IMR-90 (cell line): ENCODE measurements at regions not wholly inside any gene's neighbourhood (a gene's known extent, or its start where the extent isn't known, plus 50 kb on each side); places are given as distances from the start of the nearest gene placed in this dataset.

Experiments used
- ATAC-seq: fragments of 200-7000 bp; cut with Tn5 transposase; 2 replicates; pipeline ENCODE4 v1.9.1; 2020; ENCODE audit warnings: low read depth, mild to moderate bottlenecking, moderate library complexity
- BruUV-seq: library from RNA; stranded (reverse); fragments of 400-500 nt; replicated peaks from 2 replicates; lab custom pipeline; 2021; lab: Mats Ljungman, UMichigan
- CTCF ChIA-PET: fragments of 300-600 bp; formaldehyde crosslinking; extraction: SDS; loops from one replicate; lab custom pipeline; 2021; ENCODE audit warnings: antibody characterized with exemption; lab: Yijun Ruan, JAX
- POLR2A ChIA-PET: fragments of 300-600 bp; sonication (Branson Sonifier 250); formaldehyde crosslinking; loops from one replicate; lab custom pipeline; 2022; ENCODE audit warnings: antibody characterized with exemption; ENCODE audit not compliant: unreplicated experiment; lab: Charles Lee
- DNase-seq: peaks from one replicate; pipeline ENCODE4 v3.0.0; 2013
- H2AFZ ChIP-seq: replicated peaks from 2 replicates; pipeline ENCODE3; 2013; ENCODE audit warnings: low read length, mild to moderate bottlenecking; ENCODE audit not compliant: poor library complexity
- H2AK5ac ChIP-seq: 2 replicates; pipeline ENCODE4 v1.6.1; 2013; ENCODE audit warnings: low read depth, low read length, inconsistent platforms
- H2AK9ac ChIP-seq: replicated peaks from 2 replicates; pipeline ENCODE3; 2013; ENCODE audit warnings: mild to moderate bottlenecking, low read depth, low read length, moderate library complexity; ENCODE audit not compliant: poor library complexity
- H2BK120ac ChIP-seq: 2 replicates; pipeline ENCODE4 v1.6.1; 2013; ENCODE audit warnings: low read depth, low read length, inconsistent platforms
- H2BK15ac ChIP-seq: 3 replicates; pipeline ENCODE4 v1.6.1; 2013; ENCODE audit warnings: low read depth, low read length, inconsistent platforms
- H2BK20ac ChIP-seq: 2 replicates; pipeline ENCODE4 v1.6.1; 2013; ENCODE audit warnings: low read depth, mild to moderate bottlenecking, inconsistent platforms, low read length, moderate library complexity
- H2BK5ac ChIP-seq: 2 replicates; pipeline ENCODE4 v1.6.1; 2013; ENCODE audit warnings: mild to moderate bottlenecking, low read depth, low read length, inconsistent platforms; ENCODE audit not compliant: poor library complexity, severe bottlenecking
- H3K14ac ChIP-seq: replicated peaks from 2 replicates; pipeline ENCODE4 v1.6.1; 2013; ENCODE audit warnings: low read depth, low read length, inconsistent platforms
- H3K18ac ChIP-seq: 2 replicates; pipeline ENCODE4 v1.6.1; 2013; ENCODE audit warnings: low read depth, low read length, control low read depth
- H3K23ac ChIP-seq: 2 replicates; pipeline ENCODE4 v1.6.1; 2013; ENCODE audit warnings: low read depth, low read length, inconsistent platforms
- H3K27ac ChIP-seq: 2 replicates; pipeline ENCODE4 v1.5.1; 2013; ENCODE audit warnings: mild to moderate bottlenecking, control low read depth, low read length; ENCODE audit not compliant: insufficient read depth
- H3K27me3 ChIP-seq: 2 replicates; pipeline ENCODE4 v1.6.1; 2013; ENCODE audit warnings: low read length; ENCODE audit not compliant: control insufficient read depth, insufficient read depth
- H3K36me3 ChIP-seq: 2 replicates; pipeline ENCODE4 v1.6.1; 2013; ENCODE audit warnings: low read length, mixed read lengths; ENCODE audit not compliant: control insufficient read depth, insufficient read depth
- H3K4ac ChIP-seq: 2 replicates; pipeline ENCODE4 v1.6.1; 2013; ENCODE audit warnings: low read depth, low read length, inconsistent platforms
- H3K4me1 ChIP-seq: 2 replicates; pipeline ENCODE4 v1.6.1; 2013; ENCODE audit warnings: low read length, mixed read lengths; ENCODE audit not compliant: control insufficient read depth, insufficient read depth
- H3K4me2 ChIP-seq: 2 replicates; pipeline ENCODE4 v1.6.1; 2013; ENCODE audit warnings: low read depth, mild to moderate bottlenecking, control low read depth, low read length, moderate library complexity
- H3K4me3 ChIP-seq: 2 replicates; pipeline ENCODE4 v1.5.1; 2013; ENCODE audit warnings: low read depth, mild to moderate bottlenecking, control low read depth, low read length, moderate library complexity; ENCODE audit not compliant: insufficient read depth
- H3K56ac ChIP-seq: 2 replicates; pipeline ENCODE4 v1.6.1; 2013; ENCODE audit warnings: low read length, inconsistent platforms; ENCODE audit not compliant: insufficient read depth; ENCODE audit errors: extremely low read depth
- H3K79me1 ChIP-seq, 2 experiments: 2 replicates each; pipeline ENCODE4 v1.6.1; 2013; ENCODE audit warnings: low read length in 2 of 2, inconsistent platforms in 1 of 2, low read depth in 1 of 2
- H3K9ac ChIP-seq: 2 replicates; pipeline ENCODE4 v1.6.1; 2013; ENCODE audit warnings: low read depth, low read length, control low read depth
- H3K9me1 ChIP-seq: 2 replicates; pipeline ENCODE4 v1.6.1; 2013; ENCODE audit warnings: low read length, inconsistent platforms; ENCODE audit not compliant: insufficient read depth
- H3K9me3 ChIP-seq: 2 replicates; pipeline ENCODE4 v1.6.1; 2013; ENCODE audit warnings: low read length; ENCODE audit not compliant: control insufficient read depth, insufficient read depth
- H4K20me1 ChIP-seq: 2 replicates; pipeline ENCODE4 v1.6.1; 2013; ENCODE audit warnings: low read length, inconsistent platforms; ENCODE audit not compliant: insufficient read depth
- H4K5ac ChIP-seq: 2 replicates; pipeline ENCODE4 v1.6.1; 2013; ENCODE audit warnings: mild to moderate bottlenecking, low read depth, low read length, control low read depth
- H4K8ac ChIP-seq, 2 experiments: 2 replicates each; pipeline ENCODE4 v1.6.1; 2013; ENCODE audit warnings: low read depth in 2 of 2, low read length in 2 of 2, control low read depth in 1 of 2, inconsistent platforms in 1 of 2
- H4K91ac ChIP-seq: 2 replicates; pipeline ENCODE4 v1.6.1; 2013; ENCODE audit warnings: low read depth, low read length, inconsistent platforms; ENCODE audit not compliant: insufficient read depth
- CEBPB ChIP-seq: IDR thresholded peaks from 2 replicates; pipeline ENCODE4 v1.6.1; 2012; ENCODE audit warnings: low read depth, low read length, improper control_type of control experiment
- FOS ChIP-seq: fragments of 150-350 bp; IDR thresholded peaks from 2 replicates; pipeline ENCODE4 v1.6.1; 2016; ENCODE audit warnings: low read depth, low read length
- MAZ ChIP-seq: IDR thresholded peaks from 2 replicates; pipeline ENCODE4 v1.6.1; 2012; ENCODE audit warnings: low read depth, mild to moderate bottlenecking, low read length, improper control_type of control experiment, moderate library complexity, borderline replicate concordance
- POLR2A ChIP-seq: IDR thresholded peaks from 2 replicates; pipeline ENCODE4 v1.6.1; 2012; ENCODE audit warnings: mild to moderate bottlenecking, low read depth, low read length
- RAD21 ChIP-seq: IDR thresholded peaks from 2 replicates; pipeline ENCODE4 v1.6.1; 2012; ENCODE audit warnings: low read length, improper control_type of control experiment
- WGBS, 2 experiments: methylation state at CpG; one replicate each; pipeline versions ENCODE4 v1.1.5 to v1.1.7; 2013; ENCODE audit warnings: missing lambda C conversion rate in 2 of 2; ENCODE audit not compliant: insufficient read length in 1 of 2; ENCODE audit errors: extremely low coverage in 2 of 2; 5-methylcytosine and 5-hydroxymethylcytosine counted together
- dilution Hi-C: fragments of 300-500 bp; cut with HindIII; formaldehyde crosslinking; loops from one replicate; pipeline ENCODE4 v1.14.3; 2018; ENCODE audit warnings: low sequenced_read_pairs; ENCODE audit not compliant: unreplicated experiment
- in situ Hi-C: fragments of 300-500 bp; cut with MboI; formaldehyde crosslinking; loops from 3 replicates; pipeline ENCODE4 v1.14.3; 2019; ENCODE audit warnings: low sequenced_read_pairs, inconsistent platforms, mixed read lengths
- intact Hi-C: fragments of 100-400 bp; cut with micrococcal nuclease; formaldehyde crosslinking; loops from 2 replicates; pipeline ENCODE4 v1.10.0; 2022

GRCh38 chr3:180420804-180421203, 181.2 kb upstream of the TTC14 start:
- Histone ChIP-seq H3K18ac (no peak overlapping the region), H3K9me1 (no peaks in the 10 kb centered on the region), H3K4me1 (no peaks in the 10 kb centered on the region), H3K23ac (no peak overlapping the region; the same call in 1 of the 2 replicates), H3K4ac (no peak overlapping the region), H3K9me3 (no peaks in the 10 kb centered on the region), H3K36me3 (no peaks in the 10 kb centered on the region), H2BK15ac (no peak overlapping the region), H3K79me1 (no peaks in the 10 kb centered on the region), H3K27me3 (no peaks in the 10 kb centered on the region), H3K56ac (no peak overlapping the region), H2BK20ac (no peak overlapping the region), H2AK5ac (no peak overlapping the region), H4K8ac (no peak overlapping the region), H2AFZ (no peak overlapping the region), H3K9ac (no peak overlapping the region), H3K14ac (no peak overlapping the region), H2BK5ac (peak overlapping the region; percentile 95), H2AK9ac (no peak overlapping the region), H3K4me3 (no peak overlapping the region), H4K20me1 (no peaks in the 10 kb centered on the region), H3K27ac (no peak overlapping the region), H3K4me2 (no peak overlapping the region; the same call in 1 of the 2 replicates), H4K91ac (no peak overlapping the region), H4K5ac (peak overlapping the region; percentile 8; the same call in 1 of the 2 replicates), H2BK120ac (peak overlapping the region; percentile 24; the same call in 1 of the 2 replicates)
- in situ Hi-C loops: no loop called here
- intact Hi-C loops: no loop called here
- POLR2A ChIA-PET: no interaction called here
- peak; percentile 39 for DNase-seq
- CTCF ChIA-PET: interaction anchor here (0.6 kb wide), 1 partner anchor 191 kb away, joined by 3 read pairs; no protein-coding TSS in a partner anchor
- WGBS, 2 experiments: no CpG with 5 or more reads among the region's 2 CpGs
- dilution Hi-C loops: no loop called here
- ATAC-seq: peak; percentile 51; the same call in 1 of the 2 replicates
- TF ChIP-seq RAD21 (no peak), MAZ (no peak), POLR2A (no peak), FOS (peak; percentile 63; the same call in 1 of the 2 replicates), CEBPB (peak; percentile 92)
- BruUV-seq: no TSS peak
